SU-DHL-6 (cell line): ENCODE measurements at regions not wholly inside any gene's neighbourhood (a gene's known extent, or its start where the extent isn't known, plus 50 kb on each side); places are given as distances from the start of the nearest gene placed in this dataset.

Experiments
- H2AFZ ChIP-seq: fragments of 200-600 bp; sonication (generic); 2 replicates; pipeline ENCODE4 v1.6.1; 2014; ENCODE audit warnings: low read depth, mild to moderate bottlenecking, moderate library complexity, mixed read lengths, antibody characterized with exemption, low read length; ENCODE audit not compliant: severe bottlenecking
- H3F3A ChIP-seq: fragments of 200-600 bp; shearing (Covaris generic); 2 replicates; pipeline ENCODE4 v1.6.0; 2016; ENCODE audit warnings: antibody characterized with exemption, mild to moderate bottlenecking; ENCODE audit not compliant: insufficient read depth
- H3K27ac ChIP-seq: fragments of 200-600 bp; sonication (generic); 2 replicates; pipeline ENCODE4 v1.5.1; 2016; ENCODE audit warnings: low read depth, mild to moderate bottlenecking, low read length, moderate library complexity, mixed read lengths
- H3K27me3 ChIP-seq: fragments of 200-600 bp; sonication (generic), shearing (Covaris generic); 2 replicates; pipeline ENCODE4 v1.6.0; 2014; ENCODE audit warnings: mild to moderate bottlenecking, low read length
- H3K36me3 ChIP-seq: fragments of 200-600 bp; sonication (generic); 2 replicates; pipeline ENCODE4 v1.6.1; 2014; ENCODE audit warnings: mild to moderate bottlenecking, low read length, mixed read lengths
- H3K4me2 ChIP-seq: fragments of 300-600, 200-600 bp; shearing (Covaris generic), sonication (generic); 2 replicates; pipeline ENCODE4 v1.6.0; 2014; ENCODE audit warnings: low read length, low read depth, mild to moderate bottlenecking; ENCODE audit not compliant: poor library complexity, severe bottlenecking
- H3K4me3 ChIP-seq: fragments of 200-600 bp; sonication (generic); 2 replicates; pipeline ENCODE4 v1.5.1; 2014; ENCODE audit warnings: antibody characterized with exemption, low read length, mild to moderate bottlenecking, mixed read lengths; ENCODE audit not compliant: insufficient read depth, poor library complexity, severe bottlenecking
- H3K79me2 ChIP-seq: fragments of 200-600 bp; sonication (generic); 2 replicates; pipeline ENCODE4 v1.6.1; 2014; ENCODE audit warnings: mild to moderate bottlenecking, low read length, moderate library complexity; ENCODE audit not compliant: insufficient read depth
- H3K9ac ChIP-seq: fragments of 200-600 bp; sonication (generic); 2 replicates; pipeline ENCODE4 v1.7.0; 2014; ENCODE audit warnings: mild to moderate bottlenecking, low read length
- H3K9me2 ChIP-seq: fragments of 200-600 bp; sonication (generic); replicated peaks from 2 replicates; pipeline ENCODE4 v1.6.1; 2014; ENCODE audit warnings: low read length; ENCODE audit not compliant: insufficient read depth
- H3K9me3 ChIP-seq: fragments of 200-600 bp; sonication (generic); 2 replicates; pipeline ENCODE4 v1.6.1; 2014; ENCODE audit warnings: low read length, mixed read lengths; ENCODE audit not compliant: insufficient read depth
- H4K20me1 ChIP-seq: fragments of 200-600 bp; sonication (generic); 2 replicates; pipeline ENCODE4 v1.6.1; 2014; ENCODE audit warnings: low read depth, mild to moderate bottlenecking, antibody characterized with exemption, low read length, moderate library complexity, mixed read lengths
- EZH2phosphoT487 ChIP-seq: fragments of 200-600 bp; sonication (generic), shearing (Covaris generic); conservative IDR thresholded peaks from 2 replicates; pipeline ENCODE4 v1.6.1; 2018; ENCODE audit warnings: mild to moderate bottlenecking, antibody characterized with exemption, low read length, moderate library complexity, mixed read lengths
- TF ChIP-seq, protein P1 (sequence below): fragments of 200-600 bp; sonication (generic); IDR thresholded peaks from one replicate; pipeline ENCODE4 v1.5.1; 2017; ENCODE audit warnings: antibody characterized with exemption, mild to moderate bottlenecking, low read length, moderate library complexity; ENCODE audit not compliant: insufficient read depth, poor library complexity, severe bottlenecking

DNA sequence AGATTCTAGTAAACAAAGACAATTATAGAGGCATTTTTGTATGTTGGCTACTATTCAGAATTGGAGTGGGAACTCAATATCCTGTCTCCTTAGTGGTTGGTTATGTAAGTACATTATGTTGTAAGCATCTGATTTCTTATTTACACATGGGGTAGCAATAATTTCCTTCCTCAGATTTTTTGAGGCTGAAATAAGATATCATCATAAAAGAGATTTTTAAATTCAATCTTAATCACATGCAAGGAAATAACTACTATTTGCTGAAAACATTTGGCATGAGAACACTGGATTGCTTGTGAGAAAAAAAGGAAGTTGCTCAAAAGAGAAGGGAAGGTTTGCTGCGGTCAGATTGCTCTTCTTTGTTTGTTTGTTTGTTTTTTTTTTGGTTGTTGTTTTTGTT is 437.7 kb upstream of the HS3ST1 start:
- no peak overlapping the region for H2AFZ ChIP-seq
- no peaks in the 10 kb centered on the region for H4K20me1 ChIP-seq
- no peaks in the 10 kb centered on the region for H3K27me3 ChIP-seq
- H3K9me2 ChIP-seq = no peaks in the 10 kb centered on the region
- H3K9ac ChIP-seq = no peak overlapping the region
- no peaks in the 10 kb centered on the region for H3K79me2 ChIP-seq
- H3K4me3 ChIP-seq = no peak overlapping the region
- H3K9me3 ChIP-seq = no peaks in the 10 kb centered on the region
- TF ChIP-seq EZH2phosphoT487 = no peak
- TF ChIP-seq, protein P1, sequence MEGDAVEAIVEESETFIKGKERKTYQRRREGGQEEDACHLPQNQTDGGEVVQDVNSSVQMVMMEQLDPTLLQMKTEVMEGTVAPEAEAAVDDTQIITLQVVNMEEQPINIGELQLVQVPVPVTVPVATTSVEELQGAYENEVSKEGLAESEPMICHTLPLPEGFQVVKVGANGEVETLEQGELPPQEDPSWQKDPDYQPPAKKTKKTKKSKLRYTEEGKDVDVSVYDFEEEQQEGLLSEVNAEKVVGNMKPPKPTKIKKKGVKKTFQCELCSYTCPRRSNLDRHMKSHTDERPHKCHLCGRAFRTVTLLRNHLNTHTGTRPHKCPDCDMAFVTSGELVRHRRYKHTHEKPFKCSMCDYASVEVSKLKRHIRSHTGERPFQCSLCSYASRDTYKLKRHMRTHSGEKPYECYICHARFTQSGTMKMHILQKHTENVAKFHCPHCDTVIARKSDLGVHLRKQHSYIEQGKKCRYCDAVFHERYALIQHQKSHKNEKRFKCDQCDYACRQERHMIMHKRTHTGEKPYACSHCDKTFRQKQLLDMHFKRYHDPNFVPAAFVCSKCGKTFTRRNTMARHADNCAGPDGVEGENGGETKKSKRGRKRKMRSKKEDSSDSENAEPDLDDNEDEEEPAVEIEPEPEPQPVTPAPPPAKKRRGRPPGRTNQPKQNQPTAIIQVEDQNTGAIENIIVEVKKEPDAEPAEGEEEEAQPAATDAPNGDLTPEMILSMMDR = no peak
- no peaks in the 10 kb centered on the region for H3F3A ChIP-seq
- no peak overlapping the region for H3K4me2 ChIP-seq
- H3K36me3 ChIP-seq = no peaks in the 10 kb centered on the region
- H3K27ac ChIP-seq = no peak overlapping the region

DNA sequence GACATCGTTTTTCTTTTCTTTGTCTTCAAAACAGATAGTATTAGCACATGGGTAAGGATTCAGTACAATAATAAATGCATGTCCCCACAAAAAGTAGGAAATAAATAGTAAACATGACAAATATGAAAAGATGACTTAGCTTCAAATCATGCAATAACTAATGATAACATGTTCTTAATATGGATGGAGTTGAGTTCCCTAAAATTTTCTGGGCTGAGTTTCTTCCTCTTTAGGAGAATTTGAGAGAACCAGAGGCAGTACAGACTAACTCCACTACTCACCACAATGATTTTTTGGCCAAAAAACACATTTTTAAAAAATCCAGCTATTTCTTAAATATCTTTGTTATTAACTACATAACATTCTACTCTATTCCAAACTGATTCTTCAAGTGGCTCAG is 432.3 kb upstream of the HS3ST1 start:
- TF ChIP-seq EZH2phosphoT487 = no peak
- TF ChIP-seq, protein P1 = no peak
- Histone ChIP-seq H3K9me3 (no peaks in the 10 kb centered on the region), H3K4me2 (no peak overlapping the region), H3K4me3 (no peak overlapping the region), H4K20me1 (no peaks in the 10 kb centered on the region), H3F3A (no peaks in the 10 kb centered on the region), H3K79me2 (no peaks in the 10 kb centered on the region), H3K27ac (no peak overlapping the region), H3K9me2 (no peaks in the 10 kb centered on the region), H3K27me3 (no peaks in the 10 kb centered on the region), H3K36me3 (no peaks in the 10 kb centered on the region), H2AFZ (no peak overlapping the region), H3K9ac (no peak overlapping the region)

DNA sequence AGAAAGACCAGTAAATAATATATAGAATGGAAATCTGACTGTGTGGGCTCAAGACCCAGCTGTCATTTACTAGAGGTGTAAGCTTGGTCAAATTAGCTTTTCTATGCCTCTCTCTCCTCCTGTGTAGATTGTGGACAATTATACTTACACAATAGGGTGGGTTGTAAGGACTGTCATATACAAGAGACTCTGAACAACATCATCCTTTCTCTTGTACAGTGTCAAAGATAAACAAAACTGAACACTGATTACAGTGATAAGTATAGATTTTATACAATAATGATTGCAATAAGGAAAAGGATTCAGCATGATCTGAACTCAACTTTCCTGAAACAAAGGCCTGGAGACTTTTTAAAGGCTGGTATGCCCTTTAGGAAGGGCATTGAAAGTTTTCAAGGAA is 429.2 kb upstream of the HS3ST1 start:
- H3K27me3 ChIP-seq = no peaks in the 10 kb centered on the region
- H3F3A ChIP-seq = no peaks in the 10 kb centered on the region
- no peak overlapping the region for H3K4me3 ChIP-seq
- no peak for TF ChIP-seq EZH2phosphoT487
- TF ChIP-seq, protein P1 = no peak
- no peaks in the 10 kb centered on the region for H3K79me2 ChIP-seq
- H3K36me3 ChIP-seq = no peaks in the 10 kb centered on the region
- no peak overlapping the region for H2AFZ ChIP-seq
- H3K27ac ChIP-seq = no peak overlapping the region
- H4K20me1 ChIP-seq = no peaks in the 10 kb centered on the region
- no peak overlapping the region for H3K9ac ChIP-seq
- no peak overlapping the region for H3K4me2 ChIP-seq
- H3K9me2 ChIP-seq = no peaks in the 10 kb centered on the region
- no peaks in the 10 kb centered on the region for H3K9me3 ChIP-seq
